GM23338 (cell line): ENCODE measurements at regions not wholly inside any gene's neighbourhood (a gene's known extent, or its start where the extent isn't known, plus 50 kb on each side); places are given as distances from the start of the nearest gene placed in this dataset.

Source experiments
- ATAC-seq: fragments of 200-7000 bp; cut with Tn5 transposase; 3 replicates; pipeline ENCODE4 v1.9.1; 2020
- DNase-seq: peaks from one replicate; pipeline ENCODE4 v3.0.0-alpha.2; 2015; ENCODE audit warnings: low spot score
- H2AFZ ChIP-seq: fragments of 200-600 bp; sonication (generic); 2 replicates; pipeline ENCODE4 v1.8.0; 2016; ENCODE audit warnings: antibody characterized with exemption, mild to moderate bottlenecking, moderate library complexity
- H3F3A ChIP-seq: fragments of 200-600 bp; sonication (generic); replicated peaks from 2 replicates; pipeline ENCODE4 v1.8.0; 2017; ENCODE audit warnings: antibody characterized with exemption, mixed run types, low read depth
- H3K27ac ChIP-seq: fragments of 200-600 bp; sonication (generic); 2 replicates; pipeline ENCODE4 v1.6.1; 2016; ENCODE audit warnings: low read depth
- H3K27me3 ChIP-seq: fragments of 200-600 bp; sonication (generic); 2 replicates; pipeline ENCODE4 v1.8.0; 2016; ENCODE audit warnings: mild to moderate bottlenecking, mixed run types, moderate library complexity; ENCODE audit not compliant: insufficient read depth
- H3K36me3 ChIP-seq: fragments of 200-600 bp; sonication (generic); 2 replicates; pipeline ENCODE4 v1.8.0; 2016; ENCODE audit warnings: mild to moderate bottlenecking; ENCODE audit not compliant: insufficient read depth
- H3K4me1 ChIP-seq: fragments of 200-600 bp; sonication (generic); 2 replicates; pipeline ENCODE4 v1.8.0; 2016; ENCODE audit warnings: mild to moderate bottlenecking, moderate library complexity; ENCODE audit not compliant: insufficient read depth
- H3K4me2 ChIP-seq: fragments of 200-600 bp; sonication (generic); 2 replicates; pipeline ENCODE4 v1.7.1; 2017; ENCODE audit warnings: mixed run types
- H3K4me3 ChIP-seq: fragments of 200-600 bp; sonication (generic); 2 replicates; pipeline ENCODE4 v1.6.1; 2016; ENCODE audit warnings: mixed run types
- H3K79me2 ChIP-seq: fragments of 200-600 bp; sonication (generic); replicated peaks from 2 replicates; pipeline ENCODE4 v1.8.0; 2017; ENCODE audit warnings: mild to moderate bottlenecking; ENCODE audit not compliant: insufficient read depth
- H3K9me2 ChIP-seq: fragments of 200-600 bp; sonication (generic); 2 replicates; pipeline ENCODE4 v1.8.0; 2017; ENCODE audit not compliant: insufficient read depth
- H4K20me1 ChIP-seq: fragments of 200-600 bp; sonication (generic); replicated peaks from 2 replicates; pipeline ENCODE4 v1.8.0; 2017; ENCODE audit warnings: mild to moderate bottlenecking; ENCODE audit not compliant: insufficient read depth
- H3K27ac Mint-ChIP-seq: 2 replicates; pipeline ENCODE4 v1.8.0; 2020; ENCODE audit warnings: inconsistent platforms, mild to moderate bottlenecking, moderate library complexity, mixed read lengths
- H3K27me3 Mint-ChIP-seq: 3 replicates; pipeline ENCODE4 v1.8.0; 2022; ENCODE audit warnings: low read depth, mild to moderate bottlenecking, moderate library complexity, mixed read lengths, inconsistent platforms; ENCODE audit not compliant: insufficient read depth, poor library complexity
- H3K36me3 Mint-ChIP-seq: 3 replicates; pipeline ENCODE4 v1.8.0; 2021; ENCODE audit warnings: low read depth, mild to moderate bottlenecking, inconsistent platforms, moderate library complexity, mixed read lengths
- H3K4me1 Mint-ChIP-seq: 3 replicates; pipeline ENCODE4 v1.8.0; 2020; ENCODE audit warnings: mild to moderate bottlenecking, inconsistent platforms, mixed read lengths
- H3K4me3 Mint-ChIP-seq: 3 replicates; pipeline ENCODE4 v1.8.0; 2021; ENCODE audit warnings: moderate library complexity, mild to moderate bottlenecking, inconsistent platforms, mixed read lengths
- H3K9me3 Mint-ChIP-seq: 3 replicates; pipeline ENCODE4 v1.8.0; 2020; ENCODE audit warnings: moderate library complexity, mild to moderate bottlenecking, inconsistent platforms, mixed read lengths
- CREB1 ChIP-seq: fragments of 250-450 bp; sonication (Bioruptor Pico); IDR thresholded peaks from 2 replicates; pipeline ENCODE4 v1.5.0; 2020; ENCODE audit warnings: low read depth, mild to moderate bottlenecking, moderate library complexity
- CTCF ChIP-seq, 2 experiments: fragments of 200-600 bp in 1 of 2; sonication (generic) in 1 of 2; conservative IDR thresholded peaks; 2 replicates each; pipeline versions ENCODE4 v1.5.1 to v1.6.1; 2016 to 2017; ENCODE audit warnings: antibody characterized with exemption in 2 of 2, low read depth in 2 of 2, mild to moderate bottlenecking in 2 of 2, moderate library complexity in 1 of 2
- ETS1 ChIP-seq: IDR thresholded peaks from 2 replicates; pipeline ENCODE4 v1.6.1; 2016; ENCODE audit warnings: antibody characterized with exemption
- EZH2 ChIP-seq: fragments of 200-600 bp; sonication (generic); IDR thresholded peaks from one replicate; pipeline ENCODE4 v1.8.0; 2017; ENCODE audit warnings: antibody characterized with exemption, mild to moderate bottlenecking, low read depth; ENCODE audit not compliant: unreplicated experiment
- EZH2phosphoT487 ChIP-seq: fragments of 200-600 bp; sonication (generic); IDR thresholded peaks from one replicate; pipeline ENCODE4 v1.8.1; 2018; ENCODE audit warnings: antibody characterized with exemption; ENCODE audit not compliant: unreplicated experiment
- JUNB ChIP-seq: IDR thresholded peaks from one replicate; pipeline ENCODE4 v1.6.1; 2016; ENCODE audit warnings: antibody characterized with exemption; ENCODE audit not compliant: unreplicated experiment
- NANOG ChIP-seq: IDR thresholded peaks from 2 replicates; pipeline ENCODE4 v1.6.1; 2016; ENCODE audit warnings: antibody characterized with exemption, borderline replicate concordance
- POLR2AphosphoS5 ChIP-seq: IDR thresholded peaks from 2 replicates; pipeline ENCODE4 v1.6.1; 2016; ENCODE audit warnings: antibody characterized with exemption, low read depth
- REST ChIP-seq: IDR thresholded peaks from one replicate; pipeline ENCODE4 v1.6.1; 2018; ENCODE audit warnings: antibody characterized with exemption; ENCODE audit not compliant: unreplicated experiment
- STAT1 ChIP-seq: IDR thresholded peaks from one replicate; pipeline ENCODE4 v1.6.1; 2016; ENCODE audit warnings: antibody characterized with exemption; ENCODE audit not compliant: unreplicated experiment
- ZNF114 ChIP-seq: fragments of 250-450 bp; sonication (Bioruptor Pico); IDR thresholded peaks from 2 replicates; pipeline ENCODE4 v1.5.0; 2020; ENCODE audit warnings: mild to moderate bottlenecking, moderate library complexity

- H3K79me2 ChIP-seq, result no peaks in the 10 kb centered on the region
- H3K4me1 ChIP-seq, result peaks cover 24% of the 10 kb centered on the region
- no peaks in the 10 kb centered on the region for H3K27me3 ChIP-seq
- H2AFZ ChIP-seq, result peak overlapping the region; percentile 70
- TF ChIP-seq NANOG (no peak), JUNB (no peak), STAT1 (no peak), REST (no peak), CREB1 (CRISPR knock-in tag) (no peak), ZNF114 (CRISPR knock-in tag) (no peak), EZH2 (no peak), EZH2phosphoT487 (no peak)
- DNase-seq (no peak), ATAC-seq (no peak)
- H4K20me1 ChIP-seq, result no peaks in the 10 kb centered on the region
- Mint-ChIP-seq H3K27ac (peak overlapping the region; percentile 4; the same call in 1 of the 2 replicates), H3K9me3 (peaks cover 34% of the 10 kb centered on the region), H3K4me1 (peaks cover 31% of the 10 kb centered on the region), H3K27me3 (peaks cover 8% of the 10 kb centered on the region), H3K4me3 (no peak overlapping the region), H3K36me3 (peaks cover 31% of the 10 kb centered on the region)
- no peaks in the 10 kb centered on the region for H3K9me2 ChIP-seq
- H3K4me3 ChIP-seq, result no peak overlapping the region
- 0 out of 2 replicates have a peak, but pooled peaks cover 11% of the 10 kb centered on the region for H3K36me3 ChIP-seq
- no peaks in the 10 kb centered on the region for H3F3A ChIP-seq
- H3K4me2 ChIP-seq, result no peak overlapping the region
- H3K27ac ChIP-seq, result no peak overlapping the region
Observed at GRCh38 chr1:171424494-171424893, 60.8 kb upstream of the PRRC2C start.

- H3K27me3 ChIP-seq, result no peaks in the 10 kb centered on the region
- no peaks in the 10 kb centered on the region for H4K20me1 ChIP-seq
- no peak overlapping the region for H3K27ac Mint-ChIP-seq
- H3K27me3 Mint-ChIP-seq, result peaks cover 16% of the 10 kb centered on the region
- H3K4me3 Mint-ChIP-seq, result no peak overlapping the region
- H3K79me2 ChIP-seq, result no peaks in the 10 kb centered on the region
- H3F3A ChIP-seq, result no peaks in the 10 kb centered on the region
- H3K4me1 ChIP-seq, result peaks cover 22% of the 10 kb centered on the region
- H3K36me3 Mint-ChIP-seq, result peaks cover 51% of the 10 kb centered on the region
- H3K27ac ChIP-seq, result no peak overlapping the region
- peaks cover 25% of the 10 kb centered on the region for H3K4me1 Mint-ChIP-seq
- peaks cover 53% of the 10 kb centered on the region for H3K9me3 Mint-ChIP-seq
- 0 out of 2 replicates have a peak, but pooled peaks cover 15% of the 10 kb centered on the region for H3K36me3 ChIP-seq
- no peak overlapping the region for H3K4me3 ChIP-seq
- DNase-seq (no peak), ATAC-seq (no peak)
- no peak overlapping the region for H2AFZ ChIP-seq
- no peak overlapping the region for H3K4me2 ChIP-seq
- H3K9me2 ChIP-seq, result no peaks in the 10 kb centered on the region
- TF ChIP-seq ZNF114 (CRISPR knock-in tag), result no peak
- TF ChIP-seq POLR2AphosphoS5, result no peak
- TF ChIP-seq CTCF (conservative IDR thresholded peaks at IDR 0.05; ENCODE audit: low read depth in 2 of 2), result no peak
- no peak for TF ChIP-seq CREB1 (CRISPR knock-in tag)
- TF ChIP-seq REST, result no peak
- no peak for TF ChIP-seq ETS1
- no peak for TF ChIP-seq NANOG
- no peak for TF ChIP-seq EZH2
- no peak for TF ChIP-seq EZH2phosphoT487
- no peak for TF ChIP-seq JUNB
- TF ChIP-seq STAT1, result no peak
Observed at GRCh38 chr1:171426645-171427044, 58.7 kb upstream of the PRRC2C start.
